ENCODE measurements at regions not wholly inside any gene's neighbourhood (a gene's known extent, or its start where the extent isn't known, plus 50 kb on each side); places are given as distances from the start of the nearest gene placed in this dataset.
"Not testable (repeated sequence)": the region's sequence is repeated elsewhere in the genome, so short reads cannot be mapped to it uniquely, and the experiment has no call there.

DNA sequence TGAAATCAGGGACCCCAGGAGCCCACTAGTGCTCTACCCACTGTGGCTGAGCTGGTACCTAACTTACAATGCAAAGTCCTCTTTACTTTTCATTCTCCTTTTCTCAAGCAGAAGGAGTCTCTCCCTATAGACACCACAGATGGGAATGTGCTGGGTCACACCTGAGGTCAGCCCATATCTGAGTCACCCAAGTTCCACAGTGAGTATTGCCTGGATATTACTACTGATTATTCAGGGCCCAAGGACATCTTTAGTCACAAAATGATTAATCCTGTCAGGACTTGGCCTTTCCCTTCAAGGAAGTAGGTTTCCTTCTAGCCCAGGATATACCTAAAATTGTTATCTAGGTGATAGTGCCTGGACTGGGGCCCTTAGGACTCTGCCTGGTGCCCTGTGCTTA is 1305.2 kb downstream of the SI start:
- no peak for DNase-seq

DNA sequence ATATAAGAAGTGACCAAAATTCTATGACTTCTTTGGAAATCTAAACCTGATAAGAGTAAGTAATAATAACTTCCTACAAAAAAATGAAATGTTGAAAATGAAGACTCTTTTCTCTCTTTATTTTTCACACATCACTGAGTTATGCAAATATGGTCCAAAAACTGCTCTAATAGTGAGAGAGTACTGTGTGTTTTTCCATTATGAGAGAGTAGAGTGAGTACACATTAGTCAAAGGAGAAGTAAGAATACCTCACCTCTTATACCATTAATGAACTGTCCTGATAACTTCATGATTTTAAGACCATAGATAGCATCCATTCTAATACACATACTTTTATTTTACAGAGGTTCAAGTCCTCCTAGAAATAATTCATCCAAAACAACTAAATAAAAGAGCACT is 1310.2 kb downstream of the SI start:
- DNase-seq: no peak

DNA sequence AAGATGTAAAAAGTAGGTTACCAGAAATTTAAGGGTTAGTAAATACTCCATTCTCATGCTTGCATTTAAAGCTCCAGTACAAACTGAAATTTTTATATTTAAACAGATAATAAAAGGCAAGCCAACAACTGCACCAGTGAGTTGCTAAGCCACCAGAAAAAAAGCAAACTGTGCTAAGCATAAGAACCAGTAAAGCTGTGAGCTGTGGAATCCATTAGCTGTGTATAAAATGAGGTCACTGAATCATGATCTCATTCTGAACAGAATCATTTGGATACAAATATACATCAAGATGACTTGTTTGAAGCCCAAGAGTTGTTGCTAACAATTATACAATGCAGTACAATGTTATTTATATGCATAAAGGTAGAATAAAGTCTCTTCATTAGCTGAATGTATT is 1312.2 kb downstream of the SI start:
- DNase-seq: no peak

DNA sequence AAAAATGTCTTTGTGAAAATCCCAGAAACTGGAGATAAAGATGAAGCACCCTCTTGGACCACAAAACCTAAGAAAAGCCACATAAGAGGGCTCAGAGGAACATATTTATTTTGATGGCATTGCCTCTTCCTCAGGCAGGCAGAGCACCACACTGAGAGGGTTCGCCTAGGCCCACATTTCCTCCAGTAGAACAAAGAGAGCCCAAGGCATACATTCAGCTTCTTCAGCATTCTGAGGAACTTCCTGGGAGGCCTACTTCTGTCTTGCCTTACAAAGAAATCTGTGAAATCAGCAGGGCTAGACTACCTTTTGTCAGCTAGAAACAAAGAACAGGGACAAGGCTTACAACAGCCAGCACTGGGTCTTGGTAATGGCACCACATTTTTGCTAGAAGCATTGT is 1325.3 kb downstream of the SI start:
- DNase-seq: no peak

DNA sequence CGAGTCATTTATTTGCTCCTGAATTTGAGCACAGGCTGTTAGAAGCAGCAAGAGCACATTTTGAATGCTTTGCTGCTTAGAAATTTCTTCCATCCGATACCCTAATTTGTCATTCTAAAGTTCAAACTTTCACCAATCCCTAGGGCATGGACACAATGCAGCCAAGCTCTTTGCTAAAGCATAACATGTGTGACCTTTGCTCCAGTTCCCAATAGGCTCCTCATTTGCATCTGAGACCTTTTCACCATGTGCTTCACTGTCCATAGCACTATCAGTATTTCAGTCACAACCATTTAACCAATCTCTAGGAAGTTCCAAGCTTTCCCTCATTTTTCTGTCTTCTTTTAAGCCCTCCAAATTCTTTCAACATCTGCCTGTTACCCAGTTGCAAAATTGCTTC is 1333.1 kb downstream of the SI start:
- no peak for DNase-seq

GRCh38 chr3:163735394-163735793 is 1342.9 kb downstream of the SI start:
- DNase-seq: no peak

DNA sequence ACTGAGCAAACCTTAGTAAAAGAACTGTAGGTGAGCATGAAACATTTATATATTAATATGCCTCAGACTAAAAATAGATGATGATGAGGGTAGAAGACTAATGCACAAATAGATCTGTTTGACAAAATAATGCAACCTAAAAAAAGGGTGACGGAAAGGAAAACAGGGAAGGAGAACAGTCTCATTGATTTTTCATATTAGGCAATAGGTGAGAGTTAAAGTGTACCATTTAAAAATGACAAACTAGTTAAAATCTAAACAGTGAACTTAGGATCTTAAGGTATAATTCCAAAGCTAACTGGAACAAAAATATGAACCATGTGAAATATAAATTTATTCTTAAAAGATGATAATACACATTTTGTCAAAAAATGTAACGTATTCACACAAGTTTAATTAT is 1347.6 kb downstream of the SI start:
- no peak for DNase-seq

GRCh38 chr3:163726125-163726524 is 1352.2 kb downstream of the SI start:
- no peak for DNase-seq

- DNase-seq: no peak
Observed at GRCh38 chr3:163722405-163722804, 1355.9 kb downstream of the SI start.

DNA sequence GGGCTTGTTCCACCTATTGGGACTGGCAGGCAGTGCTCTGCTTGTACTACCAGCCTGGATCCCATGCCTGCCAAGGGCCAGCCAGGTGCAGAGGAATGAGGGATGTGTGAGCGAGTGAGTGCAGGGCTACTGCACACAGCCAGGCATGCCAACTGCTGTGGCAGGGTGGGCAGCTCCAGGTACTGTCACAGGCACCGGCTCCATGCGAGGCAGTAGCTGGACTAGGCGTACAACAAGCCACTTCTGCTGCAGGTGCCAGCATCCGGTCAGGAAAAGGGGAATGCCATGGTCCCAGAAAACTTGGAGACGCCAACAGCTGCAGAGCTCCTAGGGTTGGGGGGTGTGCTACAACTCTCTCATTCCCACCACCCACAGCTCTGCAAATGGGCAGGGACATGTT is 1356.7 kb downstream of the SI start:
- DNase-seq: no peak

- no peak for DNase-seq
Observed at GRCh38 chr3:163717377-163717776, 1360.9 kb downstream of the SI start.

- DNase-seq: no peak
Observed at GRCh38 chr3:163708428-163708827, 1369.9 kb downstream of the SI start.

DNA sequence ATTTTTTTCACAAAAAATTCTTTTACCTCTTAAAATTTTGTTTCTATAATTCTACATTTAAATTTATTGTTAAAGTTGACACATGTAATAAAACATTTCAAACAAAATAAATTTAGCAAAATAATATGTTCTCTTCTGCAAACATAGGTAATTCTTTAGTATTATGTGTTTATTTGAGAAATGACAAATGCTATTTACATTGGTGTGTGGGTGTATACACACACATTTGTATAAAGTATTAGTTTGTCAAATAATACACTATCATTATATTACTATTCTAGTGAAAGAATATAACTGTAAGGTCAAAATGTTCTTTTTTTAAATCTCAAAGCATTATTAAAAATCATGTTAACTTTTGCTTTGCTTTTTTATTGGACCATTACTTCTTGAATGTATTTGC is 1370.6 kb downstream of the SI start:
- no peak for DNase-seq

- not testable (repeated sequence) for DNase-seq
Observed at GRCh38 chr3:163698221-163698620, 1380.1 kb downstream of the SI start.

GRCh38 chr3:163692494-163692893 is 1385.8 kb downstream of the SI start:
- DNase-seq: no peak

GRCh38 chr3:163684651-163685050 is 1393.6 kb downstream of the SI start:
- no peak for DNase-seq

- no peak for DNase-seq
Observed at GRCh38 chr3:163672954-163673353, 1405.3 kb downstream of the SI start.

DNA sequence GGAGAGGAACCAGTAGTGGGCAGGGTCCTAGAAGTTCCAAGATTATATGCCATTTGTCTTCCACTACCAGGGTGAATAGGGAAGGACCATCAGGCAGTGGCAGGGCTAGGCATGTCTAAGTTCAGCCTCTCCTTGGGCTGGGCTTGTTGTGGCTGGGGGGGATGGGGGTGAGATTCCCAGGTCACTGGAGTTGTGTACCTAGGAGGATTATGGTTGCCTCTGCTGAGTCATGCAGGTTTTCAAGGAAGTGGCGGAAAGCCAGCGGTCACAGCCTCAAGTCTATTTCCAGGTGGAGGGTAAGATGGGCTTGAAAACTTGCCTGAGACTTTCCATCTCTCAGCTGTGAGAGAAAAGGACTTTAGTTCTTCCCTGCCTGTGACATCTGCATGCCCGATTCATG is 1407.1 kb downstream of the SI start:
- DNase-seq: no peak

- DNase-seq: no peak
Observed at GRCh38 chr3:163664466-163664865, 1413.8 kb downstream of the SI start.

DNA sequence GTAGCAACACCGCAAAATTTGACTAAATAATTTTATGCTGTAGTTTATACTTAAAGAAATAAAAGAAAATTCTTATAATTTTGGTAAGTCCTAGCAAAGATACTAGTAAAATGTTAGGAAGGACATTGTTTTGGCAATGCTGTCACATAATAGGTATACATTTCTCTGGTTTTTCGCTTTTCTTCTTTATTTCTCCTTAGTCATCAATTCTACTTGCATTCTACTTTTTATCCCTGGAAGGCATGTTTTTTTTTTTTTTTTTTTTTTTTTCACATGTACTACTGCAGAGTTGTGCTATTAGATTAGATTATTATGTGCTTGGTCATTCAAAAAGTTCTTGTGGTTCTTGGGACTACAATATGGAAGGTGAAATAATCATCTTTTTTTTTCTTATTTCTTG is 1421.2 kb downstream of the SI start:
- no peak for DNase-seq

DNA sequence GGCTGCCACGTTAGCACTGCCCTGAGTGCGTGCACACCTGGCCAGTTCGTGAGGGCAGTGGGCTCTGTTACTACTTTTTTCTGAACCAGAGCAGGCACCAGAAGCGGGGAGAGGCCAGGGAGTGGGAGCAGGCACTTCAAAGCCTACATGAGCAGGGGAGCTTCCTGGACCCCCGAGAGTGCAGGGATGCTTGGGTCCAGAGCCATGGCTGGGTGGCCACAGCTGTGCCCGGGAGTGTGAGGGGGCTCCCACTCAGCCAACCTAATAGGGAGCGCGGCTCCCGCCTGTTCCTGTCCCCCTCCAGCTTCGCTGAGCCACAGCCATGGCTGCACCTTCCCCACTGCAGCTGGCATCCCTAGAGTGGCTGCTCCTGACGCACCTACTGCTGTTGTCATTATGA is 1423.3 kb downstream of the SI start:
- no peak for DNase-seq

GRCh38 chr3:163644172-163644571 is 1434.1 kb downstream of the SI start:
- DNase-seq: no peak

DNA sequence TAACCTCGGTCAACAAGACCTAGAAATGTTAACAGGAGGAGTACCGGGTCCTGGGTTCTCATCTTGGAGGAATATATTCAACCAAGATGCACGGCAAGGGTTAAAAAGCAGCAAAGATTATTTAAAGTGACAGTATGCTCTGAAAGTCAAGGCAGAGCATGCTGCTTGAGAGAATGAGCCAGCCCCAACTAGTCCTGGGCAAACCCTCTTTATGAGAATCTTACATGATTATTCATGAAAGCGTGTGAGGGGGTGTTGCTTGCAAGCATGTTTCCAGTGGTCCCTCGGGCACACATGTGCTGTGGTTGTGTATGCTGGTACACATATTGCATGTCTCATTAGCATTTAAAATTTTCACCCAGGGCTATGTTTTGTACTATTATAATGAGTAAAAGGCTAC is 1445.6 kb downstream of the SI start:
- DNase-seq: no peak

- no peak for DNase-seq
Observed at GRCh38 chr3:163626753-163627152, 1451.5 kb downstream of the SI start.

- no peak for DNase-seq
Observed at GRCh38 chr3:163622384-163622783, 1455.9 kb downstream of the SI start.

- DNase-seq: no peak
Observed at GRCh38 chr3:163614886-163615285, 1463.4 kb downstream of the SI start.
